NB4 (cell line): ENCODE measurements at regions not wholly inside any gene's neighbourhood (a gene's known extent, or its start where the extent isn't known, plus 50 kb on each side); places are given as distances from the start of the nearest gene placed in this dataset.

Experiments used
- POLR2A ChIP-seq: IDR thresholded peaks from 2 replicates; pipeline ENCODE4 v1.6.1; 2011; ENCODE audit warnings: mild to moderate bottlenecking; ENCODE audit not compliant: insufficient read length; ENCODE audit errors: extremely low read depth
- TF ChIP-seq, protein P1 (sequence below): IDR thresholded peaks from one replicate; pipeline ENCODE4 v1.5.1; 2012; ENCODE audit warnings: low read depth, low read length

DNA sequence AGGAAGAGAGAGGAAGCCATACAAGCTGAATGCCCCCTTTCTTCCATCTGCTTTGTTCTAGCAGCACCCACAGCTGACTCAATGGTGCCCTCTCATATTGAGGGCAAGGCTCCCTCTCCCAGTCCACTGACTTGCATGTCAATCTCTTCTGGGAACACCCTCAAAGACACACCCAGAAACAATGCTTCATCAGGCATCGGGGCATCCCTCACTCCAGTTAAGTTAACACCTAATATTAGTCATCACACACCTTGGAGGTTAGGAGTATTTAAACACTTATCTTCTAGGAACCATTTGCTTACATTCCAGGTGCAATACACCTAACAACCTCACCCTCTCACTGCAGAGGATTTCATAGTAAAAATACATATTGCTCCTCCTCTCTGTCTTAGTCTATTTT lies 993.5 kb upstream of the DDX18 start:
- TF ChIP-seq, protein P1, sequence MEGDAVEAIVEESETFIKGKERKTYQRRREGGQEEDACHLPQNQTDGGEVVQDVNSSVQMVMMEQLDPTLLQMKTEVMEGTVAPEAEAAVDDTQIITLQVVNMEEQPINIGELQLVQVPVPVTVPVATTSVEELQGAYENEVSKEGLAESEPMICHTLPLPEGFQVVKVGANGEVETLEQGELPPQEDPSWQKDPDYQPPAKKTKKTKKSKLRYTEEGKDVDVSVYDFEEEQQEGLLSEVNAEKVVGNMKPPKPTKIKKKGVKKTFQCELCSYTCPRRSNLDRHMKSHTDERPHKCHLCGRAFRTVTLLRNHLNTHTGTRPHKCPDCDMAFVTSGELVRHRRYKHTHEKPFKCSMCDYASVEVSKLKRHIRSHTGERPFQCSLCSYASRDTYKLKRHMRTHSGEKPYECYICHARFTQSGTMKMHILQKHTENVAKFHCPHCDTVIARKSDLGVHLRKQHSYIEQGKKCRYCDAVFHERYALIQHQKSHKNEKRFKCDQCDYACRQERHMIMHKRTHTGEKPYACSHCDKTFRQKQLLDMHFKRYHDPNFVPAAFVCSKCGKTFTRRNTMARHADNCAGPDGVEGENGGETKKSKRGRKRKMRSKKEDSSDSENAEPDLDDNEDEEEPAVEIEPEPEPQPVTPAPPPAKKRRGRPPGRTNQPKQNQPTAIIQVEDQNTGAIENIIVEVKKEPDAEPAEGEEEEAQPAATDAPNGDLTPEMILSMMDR: no peak
- TF ChIP-seq POLR2A: no peak
